ENCODE measurements at regions not wholly inside any gene's neighbourhood (a gene's known extent, or its start where the extent isn't known, plus 50 kb on each side); places are given as distances from the start of the nearest gene placed in this dataset.

DNA sequence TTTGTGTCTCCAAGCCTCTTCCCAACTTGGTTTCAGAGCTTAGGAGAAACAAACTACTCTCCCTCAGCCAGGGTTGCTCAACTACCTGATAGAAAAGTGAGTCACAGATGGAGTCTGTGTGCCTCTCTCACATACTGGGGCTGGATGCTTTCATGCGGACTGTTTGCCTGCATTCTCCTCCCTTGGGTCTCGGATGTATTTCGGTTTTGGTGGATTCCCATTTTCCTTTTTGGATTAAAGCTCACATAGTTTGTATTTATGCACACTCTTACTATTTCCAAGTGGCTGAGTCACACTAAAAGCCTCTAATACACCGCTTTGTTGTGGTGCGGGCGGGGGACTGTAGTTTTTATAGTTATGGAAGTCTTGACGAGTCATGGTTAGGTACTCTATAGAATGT is 505.4 kb downstream of the LRFN5 start:
- TF ChIP-seq POLR2A (IDR thresholded peaks at IDR 0.05; ENCODE audit: low read depth, low read length), result no peak
- no peak for TF ChIP-seq CTCF (IDR thresholded peaks at IDR 0.05; ENCODE audit: extremely low read depth in 1 of 2, insufficient read depth in 1 of 2, low read depth in 1 of 2, low read length in 2 of 2)
- TF ChIP-seq POLR2AphosphoS5 (IDR thresholded peaks at IDR 0.05; ENCODE audit: insufficient read depth, low read depth, low read length), result no peak

Measured in endothelial cell of umbilical vein (primary cell).